ENCODE measurements at regions not wholly inside any gene's neighbourhood (a gene's known extent, or its start where the extent isn't known, plus 50 kb on each side); places are given as distances from the start of the nearest gene placed in this dataset.

GRCh38 chr2:226274143-226274542, 525.5 kb downstream of the IRS1 start:
- DNase-seq (ENCODE audit: low read depth) = no peak

DNA sequence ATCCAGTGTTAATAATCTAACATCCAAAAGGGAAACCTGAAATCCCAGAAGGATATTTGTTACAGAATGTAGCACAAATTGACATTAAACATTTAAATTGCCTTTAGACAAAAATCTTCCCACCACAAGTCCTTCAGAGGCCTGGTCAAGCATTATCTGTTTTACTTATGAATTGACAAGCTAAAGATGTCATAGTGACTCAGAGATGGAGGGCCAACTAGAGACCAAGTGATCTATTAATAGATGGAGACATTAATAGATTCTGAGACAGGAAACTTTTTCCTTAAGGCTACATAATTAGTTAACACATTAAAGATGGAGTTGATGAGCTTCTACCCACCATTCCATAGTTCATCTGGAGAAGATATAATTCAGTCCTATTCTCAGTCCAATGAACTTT, 526.2 kb downstream of the IRS1 start:
- peak; percentile 40 for DNase-seq (ENCODE audit: low read depth)

GRCh38 chr2:226272435-226272834, 527.2 kb downstream of the IRS1 start:
- DNase-seq (ENCODE audit: low read depth) = no peak

- peak; percentile 29 for DNase-seq (ENCODE audit: low read depth)
Measured at GRCh38 chr2:226270285-226271058, 529.1 kb downstream of the IRS1 start.

- DNase-seq (ENCODE audit: low read depth) = no peak
Measured at GRCh38 chr2:226267516-226268289, 531.9 kb downstream of the IRS1 start.

- no peak for DNase-seq (ENCODE audit: low read depth)
Measured at GRCh38 chr2:226256709-226257376, 542.8 kb downstream of the IRS1 start.

DNA sequence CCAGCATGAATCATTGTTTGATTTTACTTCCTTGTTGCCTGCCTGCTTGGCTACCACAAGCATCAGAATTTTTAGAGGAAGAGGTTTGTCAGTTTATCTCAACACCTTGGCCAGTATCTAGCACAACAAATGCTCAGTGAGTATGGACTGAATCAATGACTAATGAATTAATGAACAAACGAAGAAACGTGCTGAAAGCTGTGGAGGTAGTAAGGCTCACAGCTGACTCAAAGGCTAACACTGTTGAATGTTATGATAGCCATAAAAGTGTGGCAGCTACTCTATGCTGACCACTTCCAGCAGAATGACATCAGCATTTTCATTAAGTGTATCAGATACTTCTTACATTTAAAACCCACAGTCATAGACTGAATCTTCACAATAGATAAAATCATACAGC, 543.4 kb downstream of the IRS1 start:
- DNase-seq (ENCODE audit: low read depth) = peak; percentile 88

- no peak for DNase-seq (ENCODE audit: low read depth)
Measured at GRCh38 chr2:226251661-226252060, 548.0 kb downstream of the IRS1 start.

- peak; percentile 52 for DNase-seq (ENCODE audit: low read depth)
Measured at GRCh38 chr2:226247289-226248275, 552.0 kb downstream of the IRS1 start.

DNA sequence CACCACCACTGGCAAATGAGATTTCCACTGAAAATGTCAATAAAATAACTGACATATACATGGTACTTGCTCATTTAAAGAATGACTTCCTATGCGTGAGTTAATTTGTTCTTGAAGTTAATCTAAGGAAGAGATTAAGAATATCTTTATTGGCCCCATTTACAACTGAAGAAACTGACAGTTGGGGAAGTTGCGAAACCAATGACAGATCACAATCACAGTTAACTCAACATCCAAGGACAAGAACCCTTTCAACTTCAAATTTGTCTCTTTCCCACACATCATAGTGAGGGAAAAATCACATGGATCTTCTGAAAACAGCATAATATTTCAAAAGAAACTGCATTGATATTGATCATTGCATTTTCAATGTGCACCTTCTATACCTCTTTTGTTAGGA, 565.4 kb downstream of the IRS1 start:
- no peak for DNase-seq (ENCODE audit: low read depth)

DNA sequence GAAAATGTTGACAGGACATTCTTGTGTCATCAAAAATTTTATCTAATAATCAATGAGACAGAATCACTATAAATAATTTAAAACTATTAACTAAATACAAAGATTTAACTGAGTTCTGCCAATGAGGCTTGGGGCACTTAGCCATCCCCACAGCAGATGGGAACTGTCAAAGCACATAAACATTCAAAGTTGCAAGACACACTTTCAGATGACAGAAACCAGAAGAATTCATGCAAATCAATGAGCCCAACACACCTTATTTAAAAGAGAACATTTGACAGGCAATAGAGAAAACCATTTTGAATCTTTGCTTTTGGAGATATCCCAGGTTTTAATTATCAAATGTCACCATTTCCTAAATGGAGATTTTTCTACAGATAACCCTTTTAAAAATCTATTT, 566.2 kb downstream of the IRS1 start:
- DNase-seq (ENCODE audit: low read depth) = no peak

- no peak for DNase-seq (ENCODE audit: low read depth)
Measured at GRCh38 chr2:226228080-226228479, 571.5 kb downstream of the IRS1 start.

GRCh38 chr2:226227341-226227740, 572.3 kb downstream of the IRS1 start:
- peak; percentile 24 for DNase-seq (ENCODE audit: low read depth)

- DNase-seq (ENCODE audit: low read depth) = no peak
Measured at GRCh38 chr2:226223704-226224103, 575.9 kb downstream of the IRS1 start.

- DNase-seq (ENCODE audit: low read depth) = peak; percentile 21
Measured at GRCh38 chr2:226220511-226220910, 579.1 kb downstream of the IRS1 start.

GRCh38 chr2:226217191-226217590, 582.4 kb downstream of the IRS1 start:
- DNase-seq (ENCODE audit: low read depth) = no peak

DNA sequence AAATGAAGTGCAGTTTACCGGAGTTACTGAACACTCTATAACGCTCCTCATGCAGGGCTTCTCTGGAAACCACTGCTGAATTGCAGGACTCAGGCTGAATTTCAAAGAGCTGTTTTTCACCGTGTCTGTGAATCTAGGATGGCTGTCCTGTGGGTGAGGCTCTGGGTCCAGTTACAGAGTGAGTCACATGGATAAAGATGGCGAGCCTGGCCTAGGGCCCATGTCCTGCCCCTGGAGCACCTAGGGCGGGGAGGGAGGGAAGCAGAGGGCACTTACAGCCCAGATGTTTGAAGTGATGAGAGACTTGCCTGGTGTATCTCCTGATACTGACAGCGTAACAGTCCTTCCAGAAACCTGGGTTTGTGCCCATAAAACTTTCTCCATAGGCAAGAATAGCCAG, 583.0 kb downstream of the IRS1 start:
- no peak for DNase-seq (ENCODE audit: low read depth)

GRCh38 chr2:226215902-226216503, 583.6 kb downstream of the IRS1 start:
- DNase-seq (ENCODE audit: low read depth) = peak; percentile 55

- DNase-seq (ENCODE audit: low read depth) = peak; percentile 94
Measured at GRCh38 chr2:226213717-226214116, 585.9 kb downstream of the IRS1 start.

DNA sequence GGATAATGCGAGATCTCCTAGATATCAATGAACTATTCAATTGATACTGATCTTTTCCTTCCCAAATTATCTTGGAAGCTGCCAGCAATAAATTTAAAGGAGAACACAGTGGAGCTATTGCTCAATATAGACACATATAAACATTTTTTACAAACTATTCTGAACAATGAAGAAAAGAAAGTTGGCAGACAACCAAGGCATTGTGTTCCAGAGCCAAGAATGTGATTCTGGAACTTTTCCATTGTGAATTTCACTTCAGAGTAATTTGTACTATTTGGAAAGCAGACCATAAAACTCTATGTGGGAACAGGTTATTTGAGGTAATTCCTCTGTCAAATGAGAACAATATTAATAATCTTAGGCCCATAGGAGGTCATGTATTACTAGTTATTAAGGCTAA, 588.2 kb downstream of the IRS1 start:
- DNase-seq (ENCODE audit: low read depth) = peak; percentile 87

DNA sequence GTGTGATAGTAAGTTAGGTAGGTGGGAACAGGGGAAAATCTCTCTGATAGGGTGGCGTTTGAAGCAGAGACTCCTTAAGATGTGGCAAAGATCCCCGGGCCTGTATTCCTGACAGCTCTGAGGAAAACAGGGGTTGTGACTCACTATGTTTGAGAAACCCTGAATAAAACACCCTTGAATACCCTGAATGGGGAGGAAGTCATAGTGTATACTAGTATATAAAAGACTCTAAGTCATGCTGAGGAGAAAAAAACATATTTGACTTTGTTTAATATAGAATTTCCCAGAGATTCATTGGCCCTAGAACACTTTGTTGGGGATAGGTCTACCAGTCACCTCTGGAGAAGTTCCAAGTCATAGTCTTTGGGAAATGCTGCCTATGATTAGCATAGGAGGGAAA, 590.9 kb downstream of the IRS1 start:
- DNase-seq (ENCODE audit: low read depth) = peak; percentile 32
